HepG2 (cell line): ENCODE measurements at regions not wholly inside any gene's neighbourhood (a gene's known extent, or its start where the extent isn't known, plus 50 kb on each side); places are given as distances from the start of the nearest gene placed in this dataset.

Source experiments
- ATAC-seq: fragments of 200-7000 bp; cut with Tn5 transposase; 3 replicates; pipeline ENCODE4 v1.9.1; 2020; ENCODE audit warnings: mild to moderate bottlenecking, moderate library complexity
- BruUV-seq: library from RNA; stranded (reverse); fragments of 400-500 nt; replicated peaks from 2 replicates; lab custom pipeline; 2021; lab: Mats Ljungman, UMichigan
- CTCF ChIA-PET: fragments of 300-600 bp; formaldehyde crosslinking; extraction: SDS; loops from one replicate; lab custom pipeline; 2021; ENCODE audit warnings: low total read pairs, inconsistent platforms, low intra/inter-chr PET ratio; lab: Yijun Ruan, JAX
- POLR2A ChIA-PET: fragments of 350-600 bp; sonication (Branson Sonifier 250); formaldehyde crosslinking; loops from one replicate; lab custom pipeline; 2020; ENCODE audit warnings: antibody characterized with exemption, inconsistent platforms; lab: Yijun Ruan, JAX
- DNase-seq: peaks from one replicate; pipeline ENCODE4 v3.0.0-alpha.2; 2015; ENCODE audit warnings: low spot score
- FAIRE-seq: peaks from 3 replicates; lab custom pipeline; 2011; peaks lifted over from hg19 to GRCh38; lab: Jason Lieb, UNC
- H2AFZ ChIP-seq: one replicate; pipeline ENCODE4 v1.6.1; 2011; ENCODE audit warnings: low read length, inconsistent platforms
- H3K27ac ChIP-seq: fragments of 300-600 bp; 3 replicates; pipeline ENCODE4 v1.8.0; 2011; ENCODE audit warnings: mixed run types, mild to moderate bottlenecking, mixed read lengths, low read length, inconsistent platforms; ENCODE audit not compliant: insufficient read depth; ENCODE audit errors: extremely low read length
- H3K27me3 ChIP-seq, 2 experiments: fragments of 200-600 bp in 1 of 2; 2 replicates in 1 of 2; 3 replicates in 1 of 2; pipeline versions ENCODE4 v1.6.0 to v1.8.0; 2011; ENCODE audit warnings: low read length in 2 of 2, mild to moderate bottlenecking in 2 of 2, moderate library complexity in 2 of 2, inconsistent platforms in 1 of 2; ENCODE audit not compliant: insufficient read depth in 2 of 2, control insufficient read depth in 1 of 2
- H3K36me3 ChIP-seq, 2 experiments: fragments of 200-600 bp in 1 of 2; replicated peaks in 1 of 2; 2 replicates in 1 of 2; 3 replicates in 1 of 2; pipeline versions ENCODE4 v1.5.1 to v1.8.0; 2011; ENCODE audit warnings: low read length in 2 of 2, inconsistent platforms in 1 of 2; ENCODE audit not compliant: insufficient read depth in 2 of 2, control insufficient read depth in 1 of 2
- H3K4me1 ChIP-seq: 2 replicates; pipeline ENCODE4 v1.5.1; 2012; ENCODE audit warnings: low read length, inconsistent platforms; ENCODE audit not compliant: insufficient read depth
- H3K4me2 ChIP-seq: 2 replicates; pipeline ENCODE4 v1.6.0; 2011; ENCODE audit warnings: low read depth, low read length, inconsistent platforms
- H3K4me3 ChIP-seq, 3 experiments: fragments of 200-600 bp in 1 of 3; sonication (generic), shearing (Covaris generic) in 1 of 3; replicated peaks in 1 of 3; 2 replicates each; pipeline ENCODE4 v1.5.1; 2011 to 2016; ENCODE audit warnings: low read length in 3 of 3, inconsistent platforms in 2 of 3, low read depth in 2 of 3, mild to moderate bottlenecking in 2 of 3, control low read depth in 1 of 3, mixed read lengths in 1 of 3; ENCODE audit not compliant: insufficient read depth in 1 of 3
- H3K79me2 ChIP-seq: one replicate; pipeline ENCODE4 v1.6.1; 2011; ENCODE audit warnings: low read length, inconsistent platforms; ENCODE audit not compliant: insufficient read depth
- H3K9ac ChIP-seq: 2 replicates; pipeline ENCODE4 v1.6.0; 2011; ENCODE audit warnings: mild to moderate bottlenecking, low read depth, low read length, inconsistent platforms; ENCODE audit not compliant: insufficient read depth
- H3K9me3 ChIP-seq: 2 replicates; pipeline ENCODE4 v1.5.1; 2012; ENCODE audit warnings: mild to moderate bottlenecking, low read length
- H4K20me1 ChIP-seq: 2 replicates; pipeline ENCODE4 v1.6.0; 2011; ENCODE audit warnings: inconsistent platforms, mild to moderate bottlenecking, low read length, moderate library complexity; ENCODE audit not compliant: insufficient read depth
- PAWR ChIP-seq: sonication (generic); formaldehyde crosslinking; IDR thresholded peaks from 2 replicates; pipeline ENCODE4 v1.4.0; 2020; ENCODE audit warnings: missing genetic modification reagents, mild to moderate bottlenecking, borderline replicate concordance
- ZNF253 ChIP-seq: sonication (generic); formaldehyde crosslinking; IDR thresholded peaks from 2 replicates; pipeline ENCODE4 v1.8.0; 2022; ENCODE audit warnings: mild to moderate bottlenecking, missing genetic modification reagents, borderline replicate concordance
- ZNF468 ChIP-seq: sonication (generic); formaldehyde crosslinking; IDR thresholded peaks from 2 replicates; pipeline ENCODE4 v1.8.0; 2022; ENCODE audit warnings: mild to moderate bottlenecking, moderate library complexity, missing genetic modification reagents
- whole genome bisulfite sequencing: methylation state at CpG from one replicate; pipeline ENCODE4 v1.1.6; 2017; ENCODE audit warnings: low lambda C conversion rate; 5-methylcytosine and 5-hydroxymethylcytosine counted together
- in situ Hi-C: cut with HindIII; loops from 2 replicates; pipeline ENCODE4 v1.10.0; 2017; ENCODE audit warnings: low pct_unique_long_range_greater_than_20kb; ENCODE audit not compliant: extremely low pct_ligation_motif_present
- intact Hi-C: fragments of 100-400 bp; cut with micrococcal nuclease; formaldehyde crosslinking; loops from one replicate; pipeline ENCODE4 v1.10.0; 2022; ENCODE audit not compliant: unreplicated experiment
- TF ChIP-seq, protein P1 (sequence below): sonication (generic); formaldehyde crosslinking; IDR thresholded peaks from 2 replicates; pipeline ENCODE4 v1.4.0; 2020; ENCODE audit warnings: missing genetic modification reagents

GRCh38 chr12:3419558-3419957 is 71.4 kb upstream of the PRMT8 start (continued):
- TF ChIP-seq ZNF253 (CRISPR knock-in tag) (no peak), PAWR (CRISPR knock-in tag) (no peak)

- intact Hi-C loops (no loop called here), in situ Hi-C loops (no loop called here)
- no TSS peak for BruUV-seq
- DNase-seq, result no peak
- ATAC-seq, result no peak
- Histone ChIP-seq H3K27ac (no peak overlapping the region), H3K27me3 (peaks cover 1 to 23% of the 10 kb centered on the region in 2 experiments; a peak in 4 of 5 replicates), H3K4me1 (no peaks in the 10 kb centered on the region), H3K9me3 (no peaks in the 10 kb centered on the region), H2AFZ (no peak overlapping the region), H3K9ac (no peak overlapping the region), H3K36me3 (no peaks in the 10 kb centered on the region), H3K79me2 (no peaks in the 10 kb centered on the region), H3K4me3 (no peak overlapping the region), H3K4me2 (no peak overlapping the region), H4K20me1 (no peaks in the 10 kb centered on the region)
- ChIA-PET CTCF (no interaction called here), POLR2A (no interaction called here)
- TF ChIP-seq, protein P1, sequence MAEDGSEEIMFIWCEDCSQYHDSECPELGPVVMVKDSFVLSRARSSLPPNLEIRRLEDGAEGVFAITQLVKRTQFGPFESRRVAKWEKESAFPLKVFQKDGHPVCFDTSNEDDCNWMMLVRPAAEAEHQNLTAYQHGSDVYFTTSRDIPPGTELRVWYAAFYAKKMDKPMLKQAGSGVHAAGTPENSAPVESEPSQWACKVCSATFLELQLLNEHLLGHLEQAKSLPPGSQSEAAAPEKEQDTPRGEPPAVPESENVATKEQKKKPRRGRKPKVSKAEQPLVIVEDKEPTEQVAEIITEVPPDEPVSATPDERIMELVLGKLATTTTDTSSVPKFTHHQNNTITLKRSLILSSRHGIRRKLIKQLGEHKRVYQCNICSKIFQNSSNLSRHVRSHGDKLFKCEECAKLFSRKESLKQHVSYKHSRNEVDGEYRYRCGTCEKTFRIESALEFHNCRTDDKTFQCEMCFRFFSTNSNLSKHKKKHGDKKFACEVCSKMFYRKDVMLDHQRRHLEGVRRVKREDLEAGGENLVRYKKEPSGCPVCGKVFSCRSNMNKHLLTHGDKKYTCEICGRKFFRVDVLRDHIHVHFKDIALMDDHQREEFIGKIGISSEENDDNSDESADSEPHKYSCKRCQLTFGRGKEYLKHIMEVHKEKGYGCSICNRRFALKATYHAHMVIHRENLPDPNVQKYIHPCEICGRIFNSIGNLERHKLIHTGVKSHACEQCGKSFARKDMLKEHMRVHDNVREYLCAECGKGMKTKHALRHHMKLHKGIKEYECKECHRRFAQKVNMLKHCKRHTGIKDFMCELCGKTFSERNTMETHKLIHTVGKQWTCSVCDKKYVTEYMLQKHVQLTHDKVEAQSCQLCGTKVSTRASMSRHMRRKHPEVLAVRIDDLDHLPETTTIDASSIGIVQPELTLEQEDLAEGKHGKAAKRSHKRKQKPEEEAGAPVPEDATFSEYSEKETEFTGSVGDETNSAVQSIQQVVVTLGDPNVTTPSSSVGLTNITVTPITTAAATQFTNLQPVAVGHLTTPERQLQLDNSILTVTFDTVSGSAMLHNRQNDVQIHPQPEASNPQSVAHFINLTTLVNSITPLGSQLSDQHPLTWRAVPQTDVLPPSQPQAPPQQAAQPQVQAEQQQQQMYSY (CRISPR knock-in tag), result peak; percentile 67; the same call in 1 of the 2 replicates
- no peak for TF ChIP-seq ZNF468 (CRISPR knock-in tag)
- no peak for FAIRE-seq
- WGBS, result under 1% methylated on average over 6 of the region's 6 CpGs
Measured at GRCh38 chr12:3420693-3421092, 70.3 kb upstream of the PRMT8 start.
